GM12874 (cell line): ENCODE measurements at regions not wholly inside any gene's neighbourhood (a gene's known extent, or its start where the extent isn't known, plus 50 kb on each side); places are given as distances from the start of the nearest gene placed in this dataset.

Experiments
- TF ChIP-seq, protein P1 (sequence below): IDR thresholded peaks from 2 replicates; pipeline ENCODE4 v1.5.1; 2011; ENCODE audit warnings: low read depth, mild to moderate bottlenecking, control low read depth, low read length, moderate library complexity; ENCODE audit not compliant: insufficient read depth

- TF ChIP-seq, protein P1, sequence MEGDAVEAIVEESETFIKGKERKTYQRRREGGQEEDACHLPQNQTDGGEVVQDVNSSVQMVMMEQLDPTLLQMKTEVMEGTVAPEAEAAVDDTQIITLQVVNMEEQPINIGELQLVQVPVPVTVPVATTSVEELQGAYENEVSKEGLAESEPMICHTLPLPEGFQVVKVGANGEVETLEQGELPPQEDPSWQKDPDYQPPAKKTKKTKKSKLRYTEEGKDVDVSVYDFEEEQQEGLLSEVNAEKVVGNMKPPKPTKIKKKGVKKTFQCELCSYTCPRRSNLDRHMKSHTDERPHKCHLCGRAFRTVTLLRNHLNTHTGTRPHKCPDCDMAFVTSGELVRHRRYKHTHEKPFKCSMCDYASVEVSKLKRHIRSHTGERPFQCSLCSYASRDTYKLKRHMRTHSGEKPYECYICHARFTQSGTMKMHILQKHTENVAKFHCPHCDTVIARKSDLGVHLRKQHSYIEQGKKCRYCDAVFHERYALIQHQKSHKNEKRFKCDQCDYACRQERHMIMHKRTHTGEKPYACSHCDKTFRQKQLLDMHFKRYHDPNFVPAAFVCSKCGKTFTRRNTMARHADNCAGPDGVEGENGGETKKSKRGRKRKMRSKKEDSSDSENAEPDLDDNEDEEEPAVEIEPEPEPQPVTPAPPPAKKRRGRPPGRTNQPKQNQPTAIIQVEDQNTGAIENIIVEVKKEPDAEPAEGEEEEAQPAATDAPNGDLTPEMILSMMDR: no peak
Observed at GRCh38 chr12:85616201-85616600, 220.0 kb downstream of the RASSF9 start.

GRCh38 chr12:85617307-85618091 is 218.7 kb downstream of the RASSF9 start:
- TF ChIP-seq, protein P1: no peak

- TF ChIP-seq, protein P1: no peak
Observed at GRCh38 chr12:85621041-85621440, 215.2 kb downstream of the RASSF9 start.

- TF ChIP-seq, protein P1: no peak
Observed at GRCh38 chr12:85623763-85624162, 212.4 kb downstream of the RASSF9 start.

DNA sequence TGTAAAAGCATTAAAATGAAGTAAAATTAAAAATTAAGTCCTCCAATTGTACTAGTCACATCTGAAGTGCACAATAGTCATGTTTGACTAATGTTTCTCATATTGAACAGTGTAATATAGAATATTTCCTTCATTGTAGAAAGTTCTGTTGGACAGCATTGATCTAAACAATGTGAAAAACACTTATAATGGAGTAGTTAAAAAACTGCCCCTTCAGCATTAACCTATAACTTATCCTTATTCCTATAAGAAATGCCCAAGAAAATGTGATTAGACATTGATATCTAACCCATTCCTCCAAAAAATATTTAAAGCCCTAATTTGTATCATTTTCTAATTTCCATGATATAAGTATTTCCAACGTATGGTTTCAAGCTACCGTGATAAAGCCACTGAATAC is 210.7 kb downstream of the RASSF9 start:
- TF ChIP-seq, protein P1: no peak

GRCh38 chr12:85626001-85626783 is 210.0 kb downstream of the RASSF9 start:
- TF ChIP-seq, protein P1: no peak

- TF ChIP-seq, protein P1: no peak
Observed at GRCh38 chr12:85626784-85627171, 209.4 kb downstream of the RASSF9 start.
